ENCODE measurements at regions not wholly inside any gene's neighbourhood (a gene's known extent, or its start where the extent isn't known, plus 50 kb on each side); places are given as distances from the start of the nearest gene placed in this dataset.

GRCh38 chr3:18076301-18076700 lies 333.9 kb upstream of the TBC1D5 start:
- TF ChIP-seq CTCF (IDR thresholded peaks at IDR 0.05; ENCODE audit: insufficient read depth, low read length) (no peak), SPI1 (IDR thresholded peaks at IDR 0.05; ENCODE audit: borderline replicate concordance, low read depth) (no peak)

All from HL-60 (cell line).